ENCODE measurements at regions not wholly inside any gene's neighbourhood (a gene's known extent, or its start where the extent isn't known, plus 50 kb on each side); places are given as distances from the start of the nearest gene placed in this dataset.

DNA sequence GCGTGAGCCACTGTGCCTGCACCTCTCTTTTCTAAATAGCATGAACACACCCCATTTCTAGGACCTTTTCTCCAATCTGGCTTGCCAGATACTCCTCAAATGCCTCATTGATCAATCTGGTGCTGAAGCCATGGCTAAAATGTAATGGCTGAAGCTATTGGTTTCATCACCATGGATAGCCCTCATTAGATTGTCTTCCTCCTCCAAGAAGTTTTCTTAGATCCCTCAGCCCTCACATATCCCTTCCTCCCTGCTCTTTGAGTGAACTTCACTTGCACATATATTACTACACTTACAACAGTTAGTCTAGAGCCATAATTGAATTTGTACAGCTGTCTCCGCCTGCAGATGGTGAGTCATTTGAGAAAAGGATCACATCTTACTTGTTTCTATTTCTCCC lies 77.9 kb upstream of the TOX3 start:
- intact Hi-C loops (cut with DNase I), result no loop called here
- no peak for ATAC-seq

DNA sequence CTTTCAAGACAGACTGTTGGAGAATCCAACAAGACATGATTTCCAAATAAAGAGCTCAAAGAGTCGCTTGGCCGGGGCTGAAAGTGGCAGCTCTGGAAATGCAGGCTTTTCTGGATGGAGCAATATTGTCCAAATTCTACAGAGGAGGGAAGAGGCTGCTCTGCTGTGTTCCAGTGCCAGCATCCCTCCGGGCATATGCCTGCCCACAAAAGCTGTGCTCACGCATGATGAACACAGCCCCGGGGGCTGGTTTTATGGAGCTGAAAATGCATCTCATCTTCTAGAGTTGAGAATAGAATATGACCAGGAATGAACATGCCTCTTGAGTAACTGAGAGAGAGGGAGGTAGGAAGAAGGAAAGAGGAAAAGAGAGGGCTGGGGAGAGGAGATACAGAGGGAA lies 74.7 kb upstream of the TOX3 start:
- intact Hi-C loops (cut with DNase I), result no loop called here
- ATAC-seq, result no peak

More for the DNA sequence above, 77.9 kb upstream of the TOX3 start:
- Histone ChIP-seq H3K27me3 (ENCODE audit: low read depth) (no peaks in the 10 kb centered on the region), H3K36me3 (no peaks in the 10 kb centered on the region), H3K4me3 (no peak overlapping the region), H3K4me1 (no peaks in the 10 kb centered on the region), H3K9me3 (no peaks in the 10 kb centered on the region), H3K27ac (no peak overlapping the region)
- no peak for DNase-seq
- TF ChIP-seq, protein P1, sequence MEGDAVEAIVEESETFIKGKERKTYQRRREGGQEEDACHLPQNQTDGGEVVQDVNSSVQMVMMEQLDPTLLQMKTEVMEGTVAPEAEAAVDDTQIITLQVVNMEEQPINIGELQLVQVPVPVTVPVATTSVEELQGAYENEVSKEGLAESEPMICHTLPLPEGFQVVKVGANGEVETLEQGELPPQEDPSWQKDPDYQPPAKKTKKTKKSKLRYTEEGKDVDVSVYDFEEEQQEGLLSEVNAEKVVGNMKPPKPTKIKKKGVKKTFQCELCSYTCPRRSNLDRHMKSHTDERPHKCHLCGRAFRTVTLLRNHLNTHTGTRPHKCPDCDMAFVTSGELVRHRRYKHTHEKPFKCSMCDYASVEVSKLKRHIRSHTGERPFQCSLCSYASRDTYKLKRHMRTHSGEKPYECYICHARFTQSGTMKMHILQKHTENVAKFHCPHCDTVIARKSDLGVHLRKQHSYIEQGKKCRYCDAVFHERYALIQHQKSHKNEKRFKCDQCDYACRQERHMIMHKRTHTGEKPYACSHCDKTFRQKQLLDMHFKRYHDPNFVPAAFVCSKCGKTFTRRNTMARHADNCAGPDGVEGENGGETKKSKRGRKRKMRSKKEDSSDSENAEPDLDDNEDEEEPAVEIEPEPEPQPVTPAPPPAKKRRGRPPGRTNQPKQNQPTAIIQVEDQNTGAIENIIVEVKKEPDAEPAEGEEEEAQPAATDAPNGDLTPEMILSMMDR (IDR thresholded peaks at IDR 0.05), result no peak

GRCh38 chr16:52618753-52619497 lies 72.0 kb upstream of the TOX3 start:
- Histone ChIP-seq H3K27ac (no peak overlapping the region), H3K4me1 (no peaks in the 10 kb centered on the region), H3K4me3 (no peak overlapping the region), H3K36me3 (no peaks in the 10 kb centered on the region), H3K9me3 (no peaks in the 10 kb centered on the region), H3K27me3 (ENCODE audit: low read depth) (no peaks in the 10 kb centered on the region)
- no peak for DNase-seq
- TF ChIP-seq, protein P1 (IDR thresholded peaks at IDR 0.05), result no peak
- intact Hi-C loops (cut with DNase I), result no loop called here
- ATAC-seq, result no peak

More for the DNA sequence above, 74.7 kb upstream of the TOX3 start:
- DNase-seq, result no peak
- no peak overlapping the region for H3K4me3 ChIP-seq
- no peak overlapping the region for H3K27ac ChIP-seq
- H3K27me3 ChIP-seq (ENCODE audit: low read depth), result no peaks in the 10 kb centered on the region
- H3K4me1 ChIP-seq, result no peaks in the 10 kb centered on the region
- no peaks in the 10 kb centered on the region for H3K9me3 ChIP-seq
- no peaks in the 10 kb centered on the region for H3K36me3 ChIP-seq
- TF ChIP-seq, protein P1 (IDR thresholded peaks at IDR 0.05), result no peak

DNA sequence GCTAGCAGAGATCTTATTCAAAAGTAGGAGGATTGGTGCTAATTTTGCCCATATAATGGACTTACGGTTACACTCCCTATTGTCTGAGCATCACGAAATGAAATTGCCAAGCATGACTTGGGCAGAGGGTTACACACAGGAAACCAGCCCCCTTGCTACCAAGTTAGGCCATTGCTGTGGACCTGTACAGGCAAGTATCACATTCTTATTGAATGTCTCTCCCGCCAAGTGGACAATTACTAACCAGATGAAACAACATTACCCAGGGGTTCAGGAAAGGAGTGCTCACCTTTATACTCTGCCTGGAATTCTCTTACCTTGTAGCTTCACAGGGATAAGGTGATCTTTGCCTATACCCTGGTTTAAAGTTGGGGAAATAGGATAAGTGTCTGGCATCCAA lies 70.6 kb upstream of the TOX3 start:
- no peaks in the 10 kb centered on the region for H3K36me3 ChIP-seq
- H3K27ac ChIP-seq, result no peak overlapping the region
- intact Hi-C loops (cut with DNase I), result no loop called here
- no peak overlapping the region for H3K4me3 ChIP-seq
- TF ChIP-seq, protein P1 (IDR thresholded peaks at IDR 0.05), result no peak
- ATAC-seq (no peak), DNase-seq (no peak)
- no peaks in the 10 kb centered on the region for H3K4me1 ChIP-seq
- no peaks in the 10 kb centered on the region for H3K27me3 ChIP-seq (ENCODE audit: low read depth)
- no peaks in the 10 kb centered on the region for H3K9me3 ChIP-seq

- ATAC-seq (no peak), DNase-seq (no peak)
- H3K36me3 ChIP-seq, result no peaks in the 10 kb centered on the region
- intact Hi-C loops (cut with DNase I), result no loop called here
- TF ChIP-seq, protein P1 (IDR thresholded peaks at IDR 0.05), result no peak
- H3K9me3 ChIP-seq, result no peaks in the 10 kb centered on the region
- H3K4me3 ChIP-seq, result no peak overlapping the region
- no peak overlapping the region for H3K27ac ChIP-seq
- no peaks in the 10 kb centered on the region for H3K27me3 ChIP-seq (ENCODE audit: low read depth)
- no peaks in the 10 kb centered on the region for H3K4me1 ChIP-seq
These were observed 66.6 kb upstream of the TOX3 start for GRCh38 chr16:52613508-52613907.

All from lower lobe of right lung (tissue), 2 donors.